ENCODE measurements at regions not wholly inside any gene's neighbourhood (a gene's known extent, or its start where the extent isn't known, plus 50 kb on each side); places are given as distances from the start of the nearest gene placed in this dataset.

GRCh38 chr5:34555699-34556508 lies 100.2 kb upstream of the RAI14 start:
- Histone ChIP-seq H4K20me1 (replicated peaks; ENCODE audit: insufficient read depth) (no peaks in the 10 kb centered on the region), H3K27me3 (ENCODE audit: insufficient read depth) (no peaks in the 10 kb centered on the region), H2AFZ (peak overlapping the region; percentile 63; the same call in 1 of the 2 replicates), H3K36me3 (ENCODE audit: insufficient read depth) (no peaks in the 10 kb centered on the region), H3K9me2 (ENCODE audit: insufficient read depth) (0 out of 2 replicates have a peak, but pooled peaks cover 6% of the 10 kb centered on the region), H3K4me2 (no peak overlapping the region), H3F3A (replicated peaks; ENCODE audit: low read depth) (no peaks in the 10 kb centered on the region), H3K27ac (ENCODE audit: low read depth) (no peak overlapping the region), H3K4me1 (ENCODE audit: insufficient read depth) (no peaks in the 10 kb centered on the region), H3K4me3 (no peak overlapping the region), H3K79me2 (replicated peaks; ENCODE audit: insufficient read depth) (no peaks in the 10 kb centered on the region)
- H3K9me3 Mint-ChIP-seq: no peaks in the 10 kb centered on the region
- no peak overlapping the region for H3K27ac Mint-ChIP-seq
- DNase-seq (ENCODE audit: low spot score): no peak
- H3K4me3 Mint-ChIP-seq: no peak overlapping the region
- no peak for ATAC-seq
- H3K4me1 Mint-ChIP-seq: no peaks in the 10 kb centered on the region
- H3K27me3 Mint-ChIP-seq (ENCODE audit: insufficient read depth, low read depth, poor library complexity): peaks cover 3% of the 10 kb centered on the region
- no peaks in the 10 kb centered on the region for H3K36me3 Mint-ChIP-seq (ENCODE audit: low read depth)
- TF ChIP-seq ZNF114 (CRISPR knock-in tag; IDR thresholded peaks at IDR 0.05): no peak
- no peak for TF ChIP-seq EZH2phosphoT487 (IDR thresholded peaks at IDR 0.05; ENCODE audit: unreplicated experiment)
- TF ChIP-seq ETS1 (IDR thresholded peaks at IDR 0.05): no peak
- TF ChIP-seq ZNF331 (CRISPR knock-in tag; IDR thresholded peaks at IDR 0.05; ENCODE audit: low read depth): no peak
- no peak for TF ChIP-seq POLR2AphosphoS5 (IDR thresholded peaks at IDR 0.05; ENCODE audit: low read depth)
- TF ChIP-seq EZH2 (IDR thresholded peaks at IDR 0.05; ENCODE audit: low read depth, unreplicated experiment): no peak
- TF ChIP-seq STAT1 (IDR thresholded peaks at IDR 0.05; ENCODE audit: unreplicated experiment): no peak
- TF ChIP-seq CREB1 (CRISPR knock-in tag; IDR thresholded peaks at IDR 0.05; ENCODE audit: low read depth): no peak
- TF ChIP-seq NANOG (IDR thresholded peaks at IDR 0.05; ENCODE audit: borderline replicate concordance): no peak
- TF ChIP-seq, protein P1, sequence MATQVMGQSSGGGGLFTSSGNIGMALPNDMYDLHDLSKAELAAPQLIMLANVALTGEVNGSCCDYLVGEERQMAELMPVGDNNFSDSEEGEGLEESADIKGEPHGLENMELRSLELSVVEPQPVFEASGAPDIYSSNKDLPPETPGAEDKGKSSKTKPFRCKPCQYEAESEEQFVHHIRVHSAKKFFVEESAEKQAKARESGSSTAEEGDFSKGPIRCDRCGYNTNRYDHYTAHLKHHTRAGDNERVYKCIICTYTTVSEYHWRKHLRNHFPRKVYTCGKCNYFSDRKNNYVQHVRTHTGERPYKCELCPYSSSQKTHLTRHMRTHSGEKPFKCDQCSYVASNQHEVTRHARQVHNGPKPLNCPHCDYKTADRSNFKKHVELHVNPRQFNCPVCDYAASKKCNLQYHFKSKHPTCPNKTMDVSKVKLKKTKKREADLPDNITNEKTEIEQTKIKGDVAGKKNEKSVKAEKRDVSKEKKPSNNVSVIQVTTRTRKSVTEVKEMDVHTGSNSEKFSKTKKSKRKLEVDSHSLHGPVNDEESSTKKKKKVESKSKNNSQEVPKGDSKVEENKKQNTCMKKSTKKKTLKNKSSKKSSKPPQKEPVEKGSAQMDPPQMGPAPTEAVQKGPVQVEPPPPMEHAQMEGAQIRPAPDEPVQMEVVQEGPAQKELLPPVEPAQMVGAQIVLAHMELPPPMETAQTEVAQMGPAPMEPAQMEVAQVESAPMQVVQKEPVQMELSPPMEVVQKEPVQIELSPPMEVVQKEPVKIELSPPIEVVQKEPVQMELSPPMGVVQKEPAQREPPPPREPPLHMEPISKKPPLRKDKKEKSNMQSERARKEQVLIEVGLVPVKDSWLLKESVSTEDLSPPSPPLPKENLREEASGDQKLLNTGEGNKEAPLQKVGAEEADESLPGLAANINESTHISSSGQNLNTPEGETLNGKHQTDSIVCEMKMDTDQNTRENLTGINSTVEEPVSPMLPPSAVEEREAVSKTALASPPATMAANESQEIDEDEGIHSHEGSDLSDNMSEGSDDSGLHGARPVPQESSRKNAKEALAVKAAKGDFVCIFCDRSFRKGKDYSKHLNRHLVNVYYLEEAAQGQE (IDR thresholded peaks at IDR 0.05; ENCODE audit: unreplicated experiment): no peak
- TF ChIP-seq JUNB (IDR thresholded peaks at IDR 0.05; ENCODE audit: unreplicated experiment): no peak
- no peak for TF ChIP-seq CTCF (conservative IDR thresholded peaks at IDR 0.05; ENCODE audit: low read depth in 2 of 2)
- no peak for TF ChIP-seq ZNF462 (CRISPR knock-in tag; IDR thresholded peaks at IDR 0.05)

Measured in GM23338 (cell line).